Kidney (tissue), 13 donors: ENCODE measurements at regions not wholly inside any gene's neighbourhood (a gene's known extent, or its start where the extent isn't known, plus 50 kb on each side); places are given as distances from the start of the nearest gene placed in this dataset.

Experiments used
- DNase-seq, 5 donors: peaks; one replicate each; pipeline ENCODE4 v3.0.0-alpha.2; 2013 to 2020
- FAIRE-seq: peaks from 2 replicates; lab custom pipeline; 2012; peaks lifted over from hg19 to GRCh38; lab: Jason Lieb, UNC
- H3K27ac ChIP-seq, 2 donors: one replicate each; pipeline ENCODE4 v1.7.0; 2013; ENCODE audit warnings: low read depth in 2 of 2, low read length in 2 of 2, inconsistent platforms in 1 of 2
- H3K27me3 ChIP-seq: one replicate; pipeline ENCODE4 v1.7.1; 2013; ENCODE audit warnings: low read length, inconsistent platforms; ENCODE audit not compliant: control insufficient read depth, insufficient read depth
- H3K36me3 ChIP-seq, 3 donors: one replicate each; pipeline versions ENCODE4 v1.7.0 to v1.7.1; 2013; ENCODE audit warnings: low read length in 3 of 3, control low read depth in 1 of 3, inconsistent platforms in 1 of 3; ENCODE audit not compliant: insufficient read depth in 3 of 3, control insufficient read depth in 2 of 3
- H3K4me1 ChIP-seq, 3 donors: one replicate each; pipeline versions ENCODE4 v1.7.0 to v1.7.1; 2013; ENCODE audit warnings: low read length in 3 of 3, inconsistent platforms in 1 of 3, low read depth in 1 of 3; ENCODE audit not compliant: control insufficient read depth in 2 of 3, insufficient read depth in 2 of 3
- H3K4me3 ChIP-seq, 3 donors: one replicate each; pipeline versions ENCODE4 v1.7.0 to v1.8.1; 2013; ENCODE audit warnings: low read length in 3 of 3, control low read depth in 1 of 3, inconsistent platforms in 1 of 3
- H3K9ac ChIP-seq, 3 donors: one replicate each; pipeline versions ENCODE4 v1.7.0 to v1.7.1; 2013; ENCODE audit warnings: low read length in 3 of 3, control low read depth in 1 of 3, inconsistent platforms in 1 of 3
- H3K9me3 ChIP-seq, 3 donors: one replicate each; pipeline versions ENCODE4 v1.7.0 to v1.7.1; 2013; ENCODE audit warnings: low read length in 3 of 3, control low read depth in 1 of 3, inconsistent platforms in 1 of 3; ENCODE audit not compliant: control insufficient read depth in 2 of 3, insufficient read depth in 1 of 3
- CTCF ChIP-seq: IDR thresholded peaks from 3 replicates; pipeline ENCODE4 v1.5.1; 2012; ENCODE audit warnings: mild to moderate bottlenecking, moderate library complexity, borderline replicate concordance; ENCODE audit not compliant: insufficient read depth; ENCODE audit errors: extremely low read depth
- intact Hi-C: fragments of 100-400 bp; cut with DNase I; formaldehyde crosslinking; loops from one replicate; pipeline ENCODE4 v1.11.1; 2022
- donor health status: control.
- donor health status: control.
- donor health status: control.
- donor health status: control.
- donor health status: control.
- donor health status: DM: yes; HTN: yes; CAD: no.
- donor health status: Normal renal cell carcinoma (clear cell type).

GRCh38 chr10:3523309-3524050, 261.5 kb downstream of the KLF6 start:
- FAIRE-seq (no peak), DNase-seq (no peak)
- no peaks in the 10 kb centered on the region for H3K4me1 ChIP-seq
- no peak overlapping the region for H3K27ac ChIP-seq
- H3K4me3 ChIP-seq, result no peak overlapping the region
- no peaks in the 10 kb centered on the region for H3K27me3 ChIP-seq
- no peaks in the 10 kb centered on the region for H3K9me3 ChIP-seq
- intact Hi-C loops, result no loop called here
- H3K9ac ChIP-seq, result no peak overlapping the region
- H3K36me3 ChIP-seq, result no peaks in the 10 kb centered on the region
- no peak for TF ChIP-seq CTCF

- Histone ChIP-seq H3K36me3 (no peaks in the 10 kb centered on the region), H3K27me3 (no peaks in the 10 kb centered on the region), H3K9me3 (no peaks in the 10 kb centered on the region), H3K4me1 (no peaks in the 10 kb centered on the region), H3K9ac (no peak overlapping the region), H3K27ac (no peak overlapping the region), H3K4me3 (no peak overlapping the region)
- DNase-seq (no peak), FAIRE-seq (no peak)
- intact Hi-C loops, result no loop called here
- TF ChIP-seq CTCF, result no peak
Observed at GRCh38 chr10:3516923-3517255, 268.1 kb downstream of the KLF6 start.

- no peak overlapping the region for H3K9ac ChIP-seq
- no peak overlapping the region for H3K4me3 ChIP-seq
Observed at GRCh38 chr10:3516234-3516922, 268.6 kb downstream of the KLF6 start.

More at GRCh38 chr10:3516234-3516922, 268.6 kb downstream of the KLF6 start:
- intact Hi-C loops, result no loop called here
- no peak for DNase-seq
- no peaks in the 10 kb centered on the region for H3K4me1 ChIP-seq
- TF ChIP-seq CTCF, result no peak
- no peaks in the 10 kb centered on the region for H3K36me3 ChIP-seq
- no peak overlapping the region for H3K27ac ChIP-seq
- no peak for FAIRE-seq
- no peaks in the 10 kb centered on the region for H3K27me3 ChIP-seq
- H3K9me3 ChIP-seq, result no peaks in the 10 kb centered on the region
